ENCODE measurements at regions not wholly inside any gene's neighbourhood (a gene's known extent, or its start where the extent isn't known, plus 50 kb on each side); places are given as distances from the start of the nearest gene placed in this dataset.

- TF ChIP-seq, protein P1, sequence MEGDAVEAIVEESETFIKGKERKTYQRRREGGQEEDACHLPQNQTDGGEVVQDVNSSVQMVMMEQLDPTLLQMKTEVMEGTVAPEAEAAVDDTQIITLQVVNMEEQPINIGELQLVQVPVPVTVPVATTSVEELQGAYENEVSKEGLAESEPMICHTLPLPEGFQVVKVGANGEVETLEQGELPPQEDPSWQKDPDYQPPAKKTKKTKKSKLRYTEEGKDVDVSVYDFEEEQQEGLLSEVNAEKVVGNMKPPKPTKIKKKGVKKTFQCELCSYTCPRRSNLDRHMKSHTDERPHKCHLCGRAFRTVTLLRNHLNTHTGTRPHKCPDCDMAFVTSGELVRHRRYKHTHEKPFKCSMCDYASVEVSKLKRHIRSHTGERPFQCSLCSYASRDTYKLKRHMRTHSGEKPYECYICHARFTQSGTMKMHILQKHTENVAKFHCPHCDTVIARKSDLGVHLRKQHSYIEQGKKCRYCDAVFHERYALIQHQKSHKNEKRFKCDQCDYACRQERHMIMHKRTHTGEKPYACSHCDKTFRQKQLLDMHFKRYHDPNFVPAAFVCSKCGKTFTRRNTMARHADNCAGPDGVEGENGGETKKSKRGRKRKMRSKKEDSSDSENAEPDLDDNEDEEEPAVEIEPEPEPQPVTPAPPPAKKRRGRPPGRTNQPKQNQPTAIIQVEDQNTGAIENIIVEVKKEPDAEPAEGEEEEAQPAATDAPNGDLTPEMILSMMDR (IDR thresholded peaks at IDR 0.05), result no peak
- no peak for TF ChIP-seq POLR2A (IDR thresholded peaks at IDR 0.05)
Measured at GRCh38 chrX:147737690-147738089, 174.0 kb upstream of the FMR1 start.
